HepG2 (cell line): ENCODE measurements at regions not wholly inside any gene's neighbourhood (a gene's known extent, or its start where the extent isn't known, plus 50 kb on each side); places are given as distances from the start of the nearest gene placed in this dataset.
A peak's percentile ranks its signal among the peaks of the same experiment; 100 is the strongest.

ENCODE experiments used
- ATAD3A ChIP-seq: sonication (generic); formaldehyde crosslinking; IDR thresholded peaks from 2 replicates; pipeline ENCODE4 v1.4.0; 2020; ENCODE audit warnings: missing genetic modification reagents
- ETS1 ChIP-seq: sonication (generic); formaldehyde crosslinking; IDR thresholded peaks from 2 replicates; pipeline ENCODE4 v1.4.0; 2020; ENCODE audit warnings: missing genetic modification reagents
- GTF2F1 ChIP-seq: fragments of 150-350 bp; IDR thresholded peaks from 2 replicates; pipeline ENCODE4 v1.6.1; 2014; ENCODE audit warnings: low read length
- HBP1 ChIP-seq: IDR thresholded peaks from 2 replicates; pipeline ENCODE4 v1.6.1; 2016; ENCODE audit warnings: low read depth, control low read depth
- HMG20A ChIP-seq: IDR thresholded peaks from 2 replicates; pipeline ENCODE4 v1.6.1; 2016; ENCODE audit warnings: borderline replicate concordance
- JUNB ChIP-seq: sonication (generic); formaldehyde crosslinking; IDR thresholded peaks from 2 replicates; pipeline ENCODE4 v1.8.0; 2022; ENCODE audit warnings: missing genetic modification reagents, mild to moderate bottlenecking, borderline replicate concordance
- NFKB2 ChIP-seq: sonication (generic); formaldehyde crosslinking; IDR thresholded peaks from 2 replicates; pipeline ENCODE4 v1.4.0; 2020; ENCODE audit warnings: missing genetic modification reagents, borderline replicate concordance
- RNF2 ChIP-seq: fragments of 450-650 bp; conservative IDR thresholded peaks from 2 replicates; pipeline ENCODE4 v1.6.1; 2016; ENCODE audit warnings: low read depth
- ZBTB1 ChIP-seq: sonication (generic); formaldehyde crosslinking; IDR thresholded peaks from 2 replicates; pipeline ENCODE4 v1.4.0; 2020; ENCODE audit warnings: missing genetic modification reagents, borderline replicate concordance
- ZBTB26 ChIP-seq: IDR thresholded peaks from 2 replicates; pipeline ENCODE4 v1.6.1; 2016; ENCODE audit warnings: missing compliant biosample characterization, missing genetic modification reagents, borderline replicate concordance
- ZBTB38 ChIP-seq: sonication (generic); formaldehyde crosslinking; IDR thresholded peaks from 2 replicates; pipeline ENCODE4 v1.5.1; 2020; ENCODE audit warnings: mild to moderate bottlenecking, missing genetic modification reagents
- ZNF142 ChIP-seq: sonication (generic); formaldehyde crosslinking; IDR thresholded peaks from 2 replicates; pipeline ENCODE4 v1.4.0; 2020; ENCODE audit warnings: missing genetic modification reagents
- ZNF260 ChIP-seq: sonication (generic); formaldehyde crosslinking; IDR thresholded peaks from 2 replicates; pipeline ENCODE4 v1.4.0; 2020; ENCODE audit warnings: missing genetic modification reagents, low read depth, mild to moderate bottlenecking, borderline replicate concordance
- ZNF446 ChIP-seq: sonication (generic); formaldehyde crosslinking; IDR thresholded peaks from 2 replicates; pipeline ENCODE4 v1.5.0; 2020; ENCODE audit warnings: mild to moderate bottlenecking, missing genetic modification reagents
- ZNF605 ChIP-seq: sonication (generic); formaldehyde crosslinking; IDR thresholded peaks from 2 replicates; pipeline ENCODE4 v1.8.0; 2022; ENCODE audit warnings: mild to moderate bottlenecking, missing genetic modification reagents
- ZNF704 ChIP-seq: sonication (generic); formaldehyde crosslinking; IDR thresholded peaks from 2 replicates; pipeline ENCODE4 v1.8.1; 2023; ENCODE audit warnings: mild to moderate bottlenecking, inconsistent platforms, moderate library complexity, missing genetic modification reagents, borderline replicate concordance
- ZNF782 ChIP-seq: sonication (generic); formaldehyde crosslinking; IDR thresholded peaks from 2 replicates; pipeline ENCODE4 v1.4.0; 2020; ENCODE audit warnings: missing genetic modification reagents, mild to moderate bottlenecking, borderline replicate concordance

GRCh38 chr9:97788763-97789663 lies 64.0 kb upstream of the FOXE1 start (continued):
- TF ChIP-seq ZNF605 (CRISPR knock-in tag), result no peak
- no peak for TF ChIP-seq HBP1 (CRISPR knock-in tag)
- no peak for TF ChIP-seq ZNF260 (CRISPR knock-in tag)
- no peak for TF ChIP-seq ZBTB1 (CRISPR knock-in tag)
- no peak for TF ChIP-seq ETS1 (CRISPR knock-in tag)
- TF ChIP-seq ZNF782 (CRISPR knock-in tag), result no peak
- no peak for TF ChIP-seq ZBTB38 (CRISPR knock-in tag)
- TF ChIP-seq GTF2F1, result no peak
- TF ChIP-seq HMG20A (CRISPR knock-in tag), result peak; percentile 74; the same call in 1 of the 2 replicates
- no peak for TF ChIP-seq ZNF142
- TF ChIP-seq ZBTB26 (CRISPR knock-in tag), result no peak
- TF ChIP-seq JUNB (CRISPR knock-in tag), result peak; percentile 63; the same call in 1 of the 2 replicates
- no peak for TF ChIP-seq ZNF446 (CRISPR knock-in tag)
- TF ChIP-seq RNF2, result 0 out of 2 replicates have a peak, but pooled peaks have one; percentile 55
- no peak for TF ChIP-seq NFKB2 (CRISPR knock-in tag)
- no peak for TF ChIP-seq ATAD3A (CRISPR knock-in tag)
- no peak for TF ChIP-seq ZNF704
